ENCODE measurements at regions not wholly inside any gene's neighbourhood (a gene's known extent, or its start where the extent isn't known, plus 50 kb on each side); places are given as distances from the start of the nearest gene placed in this dataset.

DNA sequence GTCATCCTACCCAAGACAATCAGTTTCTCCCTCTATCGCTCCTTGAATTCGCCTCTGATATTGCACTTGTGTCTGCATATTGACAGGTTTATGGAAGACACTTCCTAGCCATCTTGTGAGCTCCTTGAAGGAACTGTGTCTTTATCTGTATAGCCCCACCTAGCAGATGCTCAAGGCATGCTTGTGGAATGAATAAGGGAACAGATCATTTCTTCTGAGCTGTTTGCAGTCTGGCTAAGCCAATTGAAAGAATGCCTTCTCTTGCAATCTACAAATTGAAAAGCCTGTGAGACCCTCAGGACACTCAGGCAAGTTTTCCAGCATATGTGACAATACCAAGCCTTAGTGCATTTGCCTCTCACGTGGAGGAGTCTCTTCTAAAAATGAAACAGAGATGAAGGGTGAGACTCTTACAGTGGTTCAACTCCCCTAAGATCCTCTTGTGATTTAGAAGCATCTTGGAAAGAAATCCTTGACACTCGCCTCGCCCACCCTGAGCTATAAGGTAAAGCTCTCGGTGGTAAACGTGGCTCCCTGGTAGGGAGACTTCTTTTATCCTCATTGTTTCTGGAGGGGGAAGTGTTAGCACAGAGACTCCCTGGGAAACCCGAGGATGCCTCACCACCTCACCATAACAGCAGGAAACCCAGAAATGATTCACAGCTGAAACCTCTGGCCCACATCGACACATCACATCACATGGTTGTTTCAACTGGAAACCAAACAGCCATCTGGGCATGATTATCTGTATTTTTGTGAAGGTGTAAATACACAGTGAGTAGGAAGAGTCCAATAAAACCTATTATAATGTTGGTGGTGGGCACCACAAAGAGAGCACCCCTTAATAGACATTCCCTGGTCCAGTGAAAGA lies 112.3 kb upstream of the BCL2L14 start:
- Histone ChIP-seq H3K4me1 (ENCODE audit: control extremely low read depth in 1 of 4, control insufficient read depth in 4 of 4, insufficient read depth in 4 of 4, low read length in 3 of 4) (peaks cover 6 to 41% (median 30%) of the 10 kb centered on the region in 4 experiments), H3K4me3 (ENCODE audit: control insufficient read depth in 1 of 7, extremely low read depth in 1 of 7, insufficient read depth in 4 of 7, low read depth in 2 of 7, low read length in 6 of 7) (no peak overlapping the region), H3K27me3 (replicated peaks in 2 of 5; ENCODE audit: control insufficient read depth in 4 of 5, insufficient read depth in 5 of 5, low read length in 4 of 5) (no peaks in the 10 kb centered on the region), H3K36me3 (ENCODE audit: control insufficient read depth in 4 of 4, insufficient read depth in 4 of 4, low read length in 3 of 4) (no peaks in the 10 kb centered on the region), H3K9me3 (ENCODE audit: control extremely low read depth in 1 of 5, control insufficient read depth in 4 of 5, insufficient read depth in 2 of 5, low read depth in 1 of 5, low read length in 4 of 5) (peaks cover 0 to 3% (median 0%) of the 10 kb centered on the region in 5 experiments), H3K27ac (ENCODE audit: insufficient read depth in 1 of 2, low read depth in 1 of 2, low read length in 2 of 2, poor library complexity in 1 of 2, severe bottlenecking in 2 of 2) (no peak overlapping the region)
- DNase-seq = peak in 2 of 3 donors; percentile 68 to 71
- ChIA-PET POLR2A (interaction anchor here (0.6 kb wide), 2 partner anchors 51 to 132 kb away, joined by 3 to 5 read pairs; no protein-coding TSS in a partner anchor), CTCF (interaction anchor here (0.8 kb wide), 1 partner anchor 14 kb away, joined by 3 read pairs; no protein-coding TSS in a partner anchor)
- WGBS (ENCODE audit: insufficient coverage) = 100% methylated on average over 2 of the region's 9 CpGs

DNA sequence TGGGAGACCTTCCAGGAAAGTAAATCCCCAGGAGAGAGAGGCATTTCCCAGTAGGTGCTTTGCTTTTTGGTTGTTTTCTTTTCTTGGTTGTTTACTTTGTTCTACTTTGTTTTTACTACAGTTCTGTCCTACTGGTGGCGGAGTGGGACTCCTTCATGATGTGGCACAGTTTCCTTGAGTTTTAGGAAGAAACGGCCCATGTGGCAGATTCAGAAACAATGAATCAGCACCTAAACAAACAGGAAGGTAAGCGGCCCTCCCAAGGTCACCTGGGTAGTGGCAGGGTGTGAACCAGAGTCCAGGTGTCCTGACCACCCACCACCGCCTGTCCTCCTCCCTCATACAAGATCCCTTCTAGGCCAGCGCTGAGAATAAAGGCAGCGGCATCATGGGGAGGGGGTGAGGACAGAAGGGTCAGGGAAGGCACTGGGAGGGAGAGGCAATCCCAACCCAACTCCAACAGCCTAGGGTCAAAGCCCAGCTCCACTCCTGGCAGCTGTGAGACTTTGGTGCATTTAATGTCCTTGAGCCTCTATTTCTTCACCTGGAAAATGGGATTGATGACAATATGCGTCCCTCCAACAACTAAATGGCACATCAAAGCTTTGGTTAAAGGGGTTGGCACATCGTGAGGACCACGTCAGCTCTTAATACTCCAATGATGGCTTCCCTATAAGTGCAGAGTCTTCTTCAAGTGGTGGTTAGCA lies 111.5 kb upstream of the BCL2L14 start:
- ChIA-PET CTCF (interaction anchor here (1.3 to 1.9 kb wide), 3 partner anchors 11 to 73 kb away, joined by 3 to 5 read pairs (median 4); no protein-coding TSS in a partner anchor), POLR2A (interaction anchor here (0.6 kb wide), 1 partner anchor 51 kb away, joined by 3 read pairs; no protein-coding TSS in a partner anchor)
- peaks cover 0 to 3% (median 0%) of the 10 kb centered on the region in 5 experiments for H3K9me3 ChIP-seq (ENCODE audit: control extremely low read depth in 1 of 5, control insufficient read depth in 4 of 5, insufficient read depth in 2 of 5, low read depth in 1 of 5, low read length in 4 of 5)

GRCh38 chr12:11960646-11961045 lies 110.1 kb upstream of the BCL2L14 start:
- no peak overlapping the region for H3K4me3 ChIP-seq (ENCODE audit: control insufficient read depth in 1 of 7, extremely low read depth in 1 of 7, insufficient read depth in 4 of 7, low read depth in 2 of 7, low read length in 6 of 7)
- no peak for DNase-seq
- peaks cover 0 to 3% (median 0%) of the 10 kb centered on the region in 5 experiments for H3K9me3 ChIP-seq (ENCODE audit: control extremely low read depth in 1 of 5, control insufficient read depth in 4 of 5, insufficient read depth in 2 of 5, low read depth in 1 of 5, low read length in 4 of 5)
- 96% methylated on average over 6 of the region's 6 CpGs for WGBS (ENCODE audit: insufficient coverage)
- H3K36me3 ChIP-seq (ENCODE audit: control insufficient read depth in 4 of 4, insufficient read depth in 4 of 4, low read length in 3 of 4) = no peaks in the 10 kb centered on the region
- ChIA-PET CTCF (interaction anchor here (1.0 to 1.9 kb wide), 4 partner anchors 9 to 72 kb away, joined by 3 to 5 read pairs (median 4); no protein-coding TSS in a partner anchor), POLR2A (interaction anchor here (0.5 kb wide), 1 partner anchor 83 kb away, joined by 3 read pairs; no protein-coding TSS in a partner anchor)
- H3K27me3 ChIP-seq (replicated peaks in 2 of 5; ENCODE audit: control insufficient read depth in 4 of 5, insufficient read depth in 5 of 5, low read length in 4 of 5) = no peaks in the 10 kb centered on the region
- H3K4me1 ChIP-seq (ENCODE audit: control extremely low read depth in 1 of 4, control insufficient read depth in 4 of 4, insufficient read depth in 4 of 4, low read length in 3 of 4) = peaks cover 0 to 29% (median 16%) of the 10 kb centered on the region in 4 experiments
- H3K27ac ChIP-seq (ENCODE audit: insufficient read depth in 1 of 2, low read depth in 1 of 2, low read length in 2 of 2, poor library complexity in 1 of 2, severe bottlenecking in 2 of 2) = no peak overlapping the region

More for the DNA sequence above, 111.5 kb upstream of the BCL2L14 start:
- Histone ChIP-seq H3K4me1 (ENCODE audit: control extremely low read depth in 1 of 4, control insufficient read depth in 4 of 4, insufficient read depth in 4 of 4, low read length in 3 of 4) (peaks cover 0 to 36% (median 23%) of the 10 kb centered on the region in 4 experiments), H3K4me3 (ENCODE audit: control insufficient read depth in 1 of 7, extremely low read depth in 1 of 7, insufficient read depth in 4 of 7, low read depth in 2 of 7, low read length in 6 of 7) (peak overlapping the region in 1 of 7 experiments; percentile 26), H3K36me3 (ENCODE audit: control insufficient read depth in 4 of 4, insufficient read depth in 4 of 4, low read length in 3 of 4) (no peaks in the 10 kb centered on the region), H3K27ac (ENCODE audit: insufficient read depth in 1 of 2, low read depth in 1 of 2, low read length in 2 of 2, poor library complexity in 1 of 2, severe bottlenecking in 2 of 2) (no peak overlapping the region), H3K27me3 (replicated peaks in 2 of 5; ENCODE audit: control insufficient read depth in 4 of 5, insufficient read depth in 5 of 5, low read length in 4 of 5) (no peaks in the 10 kb centered on the region)
- DNase-seq = peak in 2 of 3 donors; percentile 60 to 62
- WGBS (ENCODE audit: insufficient coverage) = 87% methylated on average over 5 of the region's 9 CpGs

DNA sequence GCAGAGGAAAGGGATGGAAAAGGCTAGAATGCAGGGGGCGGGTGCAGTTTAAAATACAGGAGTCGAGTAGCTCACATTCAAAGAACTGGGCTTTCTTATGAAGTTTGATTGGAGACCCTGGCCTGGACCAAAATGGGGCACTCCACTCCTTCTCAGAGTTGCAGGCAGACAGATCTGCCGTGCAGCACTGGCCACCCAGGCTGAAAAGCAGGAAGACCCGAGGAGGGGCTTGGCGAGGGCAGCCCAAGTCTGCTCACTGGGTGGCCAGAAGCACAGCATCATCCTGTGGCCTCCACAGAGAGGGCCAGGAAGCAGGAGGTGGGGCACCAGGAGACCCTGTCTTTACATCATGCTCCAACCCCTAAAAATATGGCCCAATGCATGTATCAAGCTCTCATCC lies 109.1 kb upstream of the BCL2L14 start:
- ChIA-PET POLR2A (no interaction called here), CTCF (interaction anchor here (1.0 to 2.4 kb wide), 2 partner anchors 12 to 23 kb away, joined by 3 to 10 read pairs; no protein-coding TSS in a partner anchor)
- Histone ChIP-seq H3K4me1 (ENCODE audit: control extremely low read depth in 1 of 4, control insufficient read depth in 4 of 4, insufficient read depth in 4 of 4, low read length in 3 of 4) (peaks cover 0 to 29% (median 16%) of the 10 kb centered on the region in 4 experiments), H3K27me3 (replicated peaks in 2 of 5; ENCODE audit: control insufficient read depth in 4 of 5, insufficient read depth in 5 of 5, low read length in 4 of 5) (no peaks in the 10 kb centered on the region), H3K9me3 (ENCODE audit: control extremely low read depth in 1 of 5, control insufficient read depth in 4 of 5, insufficient read depth in 2 of 5, low read depth in 1 of 5, low read length in 4 of 5) (peaks cover 0 to 3% (median 0%) of the 10 kb centered on the region in 5 experiments), H3K27ac (ENCODE audit: insufficient read depth in 1 of 2, low read depth in 1 of 2, low read length in 2 of 2, poor library complexity in 1 of 2, severe bottlenecking in 2 of 2) (no peak overlapping the region), H3K36me3 (ENCODE audit: control insufficient read depth in 4 of 4, insufficient read depth in 4 of 4, low read length in 3 of 4) (no peaks in the 10 kb centered on the region), H3K4me3 (ENCODE audit: control insufficient read depth in 1 of 7, extremely low read depth in 1 of 7, insufficient read depth in 4 of 7, low read depth in 2 of 7, low read length in 6 of 7) (no peak overlapping the region)
- WGBS (ENCODE audit: insufficient coverage) = 86% methylated on average over 5 of the region's 5 CpGs
- no peak for DNase-seq

DNA sequence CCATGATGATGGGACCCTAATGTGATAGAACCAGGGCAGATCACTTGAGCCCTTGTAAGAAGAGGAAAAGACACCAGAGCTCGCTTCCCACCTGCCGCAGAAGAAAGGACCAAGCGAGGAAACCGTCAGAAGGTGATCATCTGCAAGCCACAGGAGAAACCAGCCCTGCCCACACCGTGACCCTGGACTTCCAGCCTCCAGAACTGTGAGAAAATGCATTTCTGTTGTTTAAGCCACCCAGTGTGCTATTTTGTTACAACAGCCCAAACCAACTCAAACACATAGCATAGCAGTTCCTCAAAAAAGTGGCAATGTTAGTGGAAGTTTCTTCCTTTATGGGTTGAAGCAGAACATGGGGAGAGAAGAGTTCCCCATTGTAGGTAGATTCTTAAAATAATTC lies 107.9 kb upstream of the BCL2L14 start:
- peak in 2 of 3 donors; percentile 43 to 45 for DNase-seq
- Histone ChIP-seq H3K9me3 (ENCODE audit: control extremely low read depth in 1 of 5, control insufficient read depth in 4 of 5, insufficient read depth in 2 of 5, low read depth in 1 of 5, low read length in 4 of 5) (peaks cover 0 to 3% (median 0%) of the 10 kb centered on the region in 5 experiments), H3K27ac (ENCODE audit: insufficient read depth in 1 of 2, low read depth in 1 of 2, low read length in 2 of 2, poor library complexity in 1 of 2, severe bottlenecking in 2 of 2) (no peak overlapping the region), H3K4me1 (ENCODE audit: control extremely low read depth in 1 of 4, control insufficient read depth in 4 of 4, insufficient read depth in 4 of 4, low read length in 3 of 4) (peaks cover 0 to 34% (median 23%) of the 10 kb centered on the region in 4 experiments), H3K27me3 (replicated peaks in 2 of 5; ENCODE audit: control insufficient read depth in 4 of 5, insufficient read depth in 5 of 5, low read length in 4 of 5) (no peaks in the 10 kb centered on the region), H3K36me3 (ENCODE audit: control insufficient read depth in 4 of 4, insufficient read depth in 4 of 4, low read length in 3 of 4) (no peaks in the 10 kb centered on the region), H3K4me3 (ENCODE audit: control insufficient read depth in 1 of 7, extremely low read depth in 1 of 7, insufficient read depth in 4 of 7, low read depth in 2 of 7, low read length in 6 of 7) (no peak overlapping the region)
- CTCF ChIA-PET = interaction anchor here (1.5 to 2.4 kb wide), 3 partner anchors 9 to 22 kb away, joined by 3 to 10 read pairs (median 9); no protein-coding TSS in a partner anchor
- POLR2A ChIA-PET = no interaction called here
- 97% methylated on average over 5 of the region's 5 CpGs for WGBS (ENCODE audit: insufficient coverage)

DNA sequence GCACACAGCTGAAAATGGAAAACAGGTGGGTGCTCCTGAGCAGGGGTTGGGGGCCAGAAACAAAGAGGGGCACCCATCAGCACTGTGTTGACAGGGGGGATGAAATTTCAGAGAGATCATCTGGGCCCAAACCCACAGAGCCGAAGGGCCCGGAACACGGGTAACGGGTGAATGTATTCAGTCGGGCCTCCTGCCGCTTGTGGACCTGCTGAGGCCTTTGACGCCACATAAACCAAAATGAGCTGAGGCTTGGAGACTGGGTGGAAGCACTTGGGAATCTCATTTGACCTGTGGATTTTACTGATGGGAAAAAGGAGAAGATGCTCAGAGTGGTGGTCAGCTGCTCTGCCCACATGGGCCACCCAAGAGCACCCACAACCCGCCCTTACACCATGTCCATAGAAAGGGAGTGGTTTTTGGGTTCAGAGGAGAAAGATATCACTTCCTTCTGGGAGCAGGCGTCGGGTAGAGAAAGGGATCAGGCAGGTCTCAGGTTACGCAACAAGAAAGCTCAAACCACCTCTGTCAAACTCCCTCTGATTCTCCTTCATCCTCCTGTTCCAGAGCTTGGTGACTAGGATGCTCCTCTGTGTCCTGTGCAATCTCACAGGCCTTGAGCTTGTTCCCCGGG lies 106.8 kb upstream of the BCL2L14 start:
- Histone ChIP-seq H3K27ac (ENCODE audit: insufficient read depth in 1 of 2, low read depth in 1 of 2, low read length in 2 of 2, poor library complexity in 1 of 2, severe bottlenecking in 2 of 2) (no peak overlapping the region), H3K36me3 (ENCODE audit: control insufficient read depth in 4 of 4, insufficient read depth in 4 of 4, low read length in 3 of 4) (no peaks in the 10 kb centered on the region), H3K27me3 (replicated peaks in 2 of 5; ENCODE audit: control insufficient read depth in 4 of 5, insufficient read depth in 5 of 5, low read length in 4 of 5) (no peaks in the 10 kb centered on the region), H3K4me3 (ENCODE audit: control insufficient read depth in 1 of 7, extremely low read depth in 1 of 7, insufficient read depth in 4 of 7, low read depth in 2 of 7, low read length in 6 of 7) (no peak overlapping the region), H3K4me1 (ENCODE audit: control extremely low read depth in 1 of 4, control insufficient read depth in 4 of 4, insufficient read depth in 4 of 4, low read length in 3 of 4) (peaks cover 0 to 29% (median 19%) of the 10 kb centered on the region in 4 experiments), H3K9me3 (ENCODE audit: control extremely low read depth in 1 of 5, control insufficient read depth in 4 of 5, insufficient read depth in 2 of 5, low read depth in 1 of 5, low read length in 4 of 5) (peaks cover 0 to 3% (median 0%) of the 10 kb centered on the region in 5 experiments)
- WGBS (ENCODE audit: insufficient coverage) = 93% methylated on average over 8 of the region's 12 CpGs
- DNase-seq = no peak
- CTCF ChIA-PET = interaction anchor here (1.1 to 2.4 kb wide), 3 partner anchors 15 to 20 kb away, joined by 3 to 10 read pairs (median 9); no protein-coding TSS in a partner anchor
- POLR2A ChIA-PET = no interaction called here

Data from common myeloid progenitor, CD34-positive (primary cell).